Naive thymus-derived CD8-positive, alpha-beta T cell (primary cell): ENCODE measurements at regions not wholly inside any gene's neighbourhood (a gene's known extent, or its start where the extent isn't known, plus 50 kb on each side); places are given as distances from the start of the nearest gene placed in this dataset.

ENCODE experiments used
- ATAC-seq, 2 donors: fragments of 150-1000 bp; cut with Tn5 transposase in 1 of 2; sonication (Bioruptor Pico), chemical (Tn5 transposase) in 1 of 2; 1 replicate in 1 of 2; 2 replicates in 1 of 2; pipeline ENCODE4 v1.10.0; 2021; ENCODE audit warnings: mild to moderate bottlenecking in 2 of 2, moderate library complexity in 2 of 2
- POLR2A ChIA-PET: fragments of 350-600 bp; sonication (Branson Sonifier 250); formaldehyde crosslinking; loops from one replicate; lab custom pipeline; 2021; ENCODE audit warnings: antibody characterized with exemption; lab: Charles Lee
- DNase-seq, 10 donors: peaks; one replicate each; pipeline versions ENCODE4 v3.0.0 to v3.0.0-alpha.2; 2020 to 2022
- H3K27ac Mint-ChIP-seq, 10 donors: one replicate each; pipeline ENCODE4 v1.8.0; 2020 to 2022; ENCODE audit warnings: mild to moderate bottlenecking in 10 of 10, mixed read lengths in 10 of 10, moderate library complexity in 4 of 10, inconsistent platforms in 1 of 10
- H3K27me3 Mint-ChIP-seq, 5 donors: one replicate each; pipeline ENCODE4 v1.8.0; 2021 to 2022; ENCODE audit warnings: mixed read lengths in 5 of 5
- H3K36me3 Mint-ChIP-seq, 3 donors: one replicate each; pipeline ENCODE4 v1.8.0; 2020 to 2022; ENCODE audit warnings: mixed read lengths in 3 of 3, mild to moderate bottlenecking in 2 of 3, inconsistent platforms in 1 of 3
- H3K4me1 Mint-ChIP-seq, 4 donors: one replicate each; pipeline ENCODE4 v1.8.0; 2021 to 2022; ENCODE audit warnings: mixed read lengths in 4 of 4
- H3K4me3 Mint-ChIP-seq, 10 donors: one replicate each; pipeline ENCODE4 v1.8.0; 2020 to 2022; ENCODE audit warnings: mild to moderate bottlenecking in 10 of 10, mixed read lengths in 10 of 10, moderate library complexity in 6 of 10, inconsistent platforms in 1 of 10
- H3K9me3 Mint-ChIP-seq, 9 donors: one replicate each; pipeline ENCODE4 v1.8.0; 2020 to 2022; ENCODE audit warnings: mixed read lengths in 9 of 9, mild to moderate bottlenecking in 3 of 9, inconsistent platforms in 1 of 9, moderate library complexity in 1 of 9

GRCh38 chr5:89282554-89283510 lies 399.8 kb upstream of the MEF2C start:
- peaks cover 0 to 33% (median 0%) of the 10 kb centered on the region in 4 donors for H3K4me1 Mint-ChIP-seq
- H3K27me3 Mint-ChIP-seq, result peaks cover 0 to 7% (median 0%) of the 10 kb centered on the region in 5 donors
- H3K9me3 Mint-ChIP-seq, result peaks cover 0 to 2% (median 0%) of the 10 kb centered on the region in 9 donors
- no peaks in the 10 kb centered on the region for H3K36me3 Mint-ChIP-seq
- no peak for DNase-seq
- H3K4me3 Mint-ChIP-seq, result no peak overlapping the region
- POLR2A ChIA-PET, result no interaction called here
- no peak for ATAC-seq
- no peak overlapping the region for H3K27ac Mint-ChIP-seq

- Mint-ChIP-seq H3K36me3 (no peaks in the 10 kb centered on the region), H3K4me3 (no peak overlapping the region), H3K27ac (no peak overlapping the region), H3K9me3 (peaks cover 0 to 2% (median 0%) of the 10 kb centered on the region in 9 donors), H3K27me3 (peaks cover 0 to 11% (median 0%) of the 10 kb centered on the region in 5 donors), H3K4me1 (peaks cover 0 to 33% (median 0%) of the 10 kb centered on the region in 4 donors)
- DNase-seq (no peak), ATAC-seq (no peak)
- POLR2A ChIA-PET, result no interaction called here
Measured at GRCh38 chr5:89281766-89282553, 399.0 kb upstream of the MEF2C start.

GRCh38 chr5:89281211-89281610 lies 398.2 kb upstream of the MEF2C start:
- POLR2A ChIA-PET, result no interaction called here
- H3K36me3 Mint-ChIP-seq, result no peaks in the 10 kb centered on the region
- H3K27ac Mint-ChIP-seq, result no peak overlapping the region
- H3K4me1 Mint-ChIP-seq, result peaks cover 0 to 33% (median 0%) of the 10 kb centered on the region in 4 donors
- H3K4me3 Mint-ChIP-seq, result no peak overlapping the region
- ATAC-seq, result no peak
- peaks cover 0 to 4% (median 0%) of the 10 kb centered on the region in 9 donors for H3K9me3 Mint-ChIP-seq
- no peak for DNase-seq
- H3K27me3 Mint-ChIP-seq, result peaks cover 0 to 15% (median 0%) of the 10 kb centered on the region in 5 donors

- H3K4me1 Mint-ChIP-seq, result peaks cover 0 to 29% (median 0%) of the 10 kb centered on the region in 4 donors
- no peak for ATAC-seq
- no peak overlapping the region for H3K27ac Mint-ChIP-seq
- peaks cover 0 to 16% (median 0%) of the 10 kb centered on the region in 5 donors for H3K27me3 Mint-ChIP-seq
- POLR2A ChIA-PET, result no interaction called here
- DNase-seq, result no peak
- no peak overlapping the region for H3K4me3 Mint-ChIP-seq
- H3K9me3 Mint-ChIP-seq, result peaks cover 0 to 5% (median 0%) of the 10 kb centered on the region in 9 donors
- no peaks in the 10 kb centered on the region for H3K36me3 Mint-ChIP-seq
Measured at GRCh38 chr5:89280103-89281037, 397.4 kb upstream of the MEF2C start.

GRCh38 chr5:89279391-89280036 lies 396.5 kb upstream of the MEF2C start:
- POLR2A ChIA-PET, result no interaction called here
- Mint-ChIP-seq H3K9me3 (peaks cover 0 to 5% (median 0%) of the 10 kb centered on the region in 9 donors), H3K4me1 (peaks cover 0 to 29% (median 0%) of the 10 kb centered on the region in 4 donors), H3K36me3 (no peaks in the 10 kb centered on the region), H3K4me3 (peak overlapping the region in 1 of 10 donors; percentile 13), H3K27me3 (peaks cover 0 to 16% (median 0%) of the 10 kb centered on the region in 5 donors), H3K27ac (no peak overlapping the region)
- DNase-seq, result no peak
- no peak for ATAC-seq

GRCh38 chr5:89277816-89278215 lies 394.8 kb upstream of the MEF2C start:
- H3K27ac Mint-ChIP-seq, result no peak overlapping the region
- H3K36me3 Mint-ChIP-seq, result no peaks in the 10 kb centered on the region
- no peak overlapping the region for H3K4me3 Mint-ChIP-seq
- ATAC-seq, result no peak
- H3K9me3 Mint-ChIP-seq, result peaks cover 0 to 5% (median 0%) of the 10 kb centered on the region in 9 donors
- H3K27me3 Mint-ChIP-seq, result peaks cover 0 to 16% (median 0%) of the 10 kb centered on the region in 5 donors
- DNase-seq, result no peak
- H3K4me1 Mint-ChIP-seq, result peaks cover 0 to 28% (median 0%) of the 10 kb centered on the region in 4 donors
- POLR2A ChIA-PET, result no interaction called here

GRCh38 chr5:89276566-89277305 lies 393.8 kb upstream of the MEF2C start:
- Mint-ChIP-seq H3K27ac (no peak overlapping the region), H3K4me1 (peaks cover 0 to 29% (median 0%) of the 10 kb centered on the region in 4 donors), H3K36me3 (no peaks in the 10 kb centered on the region), H3K9me3 (peaks cover 0 to 9% (median 0%) of the 10 kb centered on the region in 9 donors), H3K27me3 (peaks cover 0 to 16% (median 0%) of the 10 kb centered on the region in 5 donors), H3K4me3 (no peak overlapping the region)
- DNase-seq, result no peak
- POLR2A ChIA-PET, result no interaction called here
- ATAC-seq, result no peak

GRCh38 chr5:89275066-89275855 lies 392.3 kb upstream of the MEF2C start:
- peaks cover 0 to 9% (median 0%) of the 10 kb centered on the region in 9 donors for H3K9me3 Mint-ChIP-seq
- POLR2A ChIA-PET, result no interaction called here

GRCh38 chr5:89273289-89273688 lies 390.3 kb upstream of the MEF2C start:
- H3K27me3 Mint-ChIP-seq, result peaks cover 0 to 13% (median 0%) of the 10 kb centered on the region in 5 donors
- no peaks in the 10 kb centered on the region for H3K36me3 Mint-ChIP-seq
- ATAC-seq, result no peak
- H3K4me1 Mint-ChIP-seq, result peaks cover 0 to 40% (median 0%) of the 10 kb centered on the region in 4 donors
- DNase-seq, result no peak
- H3K9me3 Mint-ChIP-seq, result peaks cover 0 to 9% (median 0%) of the 10 kb centered on the region in 9 donors
- H3K4me3 Mint-ChIP-seq, result no peak overlapping the region
- H3K27ac Mint-ChIP-seq, result no peak overlapping the region
- POLR2A ChIA-PET, result no interaction called here

More at GRCh38 chr5:89275066-89275855, 392.3 kb upstream of the MEF2C start:
- Mint-ChIP-seq H3K36me3 (no peaks in the 10 kb centered on the region), H3K27me3 (peaks cover 0 to 12% (median 0%) of the 10 kb centered on the region in 5 donors), H3K4me1 (peaks cover 0 to 36% (median 0%) of the 10 kb centered on the region in 4 donors), H3K4me3 (no peak overlapping the region), H3K27ac (no peak overlapping the region)
- DNase-seq (no peak), ATAC-seq (no peak)

GRCh38 chr5:89270901-89271300 lies 387.9 kb upstream of the MEF2C start:
- DNase-seq (no peak), ATAC-seq (no peak)
- H3K9me3 Mint-ChIP-seq, result peaks cover 0 to 16% (median 0%) of the 10 kb centered on the region in 9 donors
- peaks cover 0 to 4% (median 0%) of the 10 kb centered on the region in 5 donors for H3K27me3 Mint-ChIP-seq
- peak overlapping the region in 1 of 10 donors; percentile 81 for H3K27ac Mint-ChIP-seq
- POLR2A ChIA-PET, result no interaction called here
- no peaks in the 10 kb centered on the region for H3K36me3 Mint-ChIP-seq
- no peak overlapping the region for H3K4me3 Mint-ChIP-seq
- peaks cover 0 to 54% (median 0%) of the 10 kb centered on the region in 4 donors for H3K4me1 Mint-ChIP-seq
